SK-MEL-5 (cell line): ENCODE measurements at regions not wholly inside any gene's neighbourhood (a gene's known extent, or its start where the extent isn't known, plus 50 kb on each side); places are given as distances from the start of the nearest gene placed in this dataset.
"Not testable (repeated sequence)": the region's sequence is repeated elsewhere in the genome, so short reads cannot be mapped to it uniquely, and the experiment has no call there.

ENCODE experiments used
- DNase-seq: peaks from one replicate; pipeline ENCODE4 v3.0.0-alpha.2; 2016; ENCODE audit warnings: low read depth, low spot score
- in situ Hi-C: cut with HindIII; loops from 2 replicates; pipeline ENCODE4 v1.10.0; 2016; ENCODE audit warnings: low sequenced_read_pairs, high pct_unique_total_duplicates, low pct_unique_long_range_greater_than_20kb

- no peak for DNase-seq
- in situ Hi-C loops = no loop called here
Measured at GRCh38 chr6:105562027-105562426, 159.1 kb upstream of the PREP start.

GRCh38 chr6:105561486-105561885 is 158.6 kb upstream of the PREP start:
- DNase-seq = no peak
- in situ Hi-C loops = no loop called here

- DNase-seq = no peak
- in situ Hi-C loops = no loop called here
Measured at GRCh38 chr6:105560611-105561066, 157.8 kb upstream of the PREP start.

- DNase-seq = no peak
- in situ Hi-C loops = no loop called here
Measured at GRCh38 chr6:105557291-105557690, 154.4 kb upstream of the PREP start.

- DNase-seq = no peak
Measured at GRCh38 chr6:105553171-105553570, 150.3 kb upstream of the PREP start.

GRCh38 chr6:105550955-105551620 is 148.2 kb upstream of the PREP start:
- in situ Hi-C loops = no loop called here
- no peak for DNase-seq

More at GRCh38 chr6:105553171-105553570, 150.3 kb upstream of the PREP start:
- in situ Hi-C loops = no loop called here

GRCh38 chr6:105546754-105547153 is 143.9 kb upstream of the PREP start:
- DNase-seq = no peak
- in situ Hi-C loops = no loop called here

GRCh38 chr6:105545947-105546731 is 143.3 kb upstream of the PREP start:
- in situ Hi-C loops = no loop called here
- DNase-seq = no peak

GRCh38 chr6:105545228-105545920 is 142.5 kb upstream of the PREP start:
- in situ Hi-C loops = no loop called here
- DNase-seq = no peak

- no peak for DNase-seq
- in situ Hi-C loops = no loop called here
Measured at GRCh38 chr6:105539911-105540310, 137.0 kb upstream of the PREP start.

- no peak for DNase-seq
- in situ Hi-C loops = no loop called here
Measured at GRCh38 chr6:105537981-105538578, 135.2 kb upstream of the PREP start.

GRCh38 chr6:105536961-105537360 is 134.1 kb upstream of the PREP start:
- no peak for DNase-seq
- in situ Hi-C loops = no loop called here

- in situ Hi-C loops = no loop called here
- no peak for DNase-seq
Measured at GRCh38 chr6:105533301-105533700, 130.4 kb upstream of the PREP start.

- in situ Hi-C loops = no loop called here
- DNase-seq = no peak
Measured at GRCh38 chr6:105526225-105526872, 123.5 kb upstream of the PREP start.

- no peak for DNase-seq
- in situ Hi-C loops = no loop called here
Measured at GRCh38 chr6:105522626-105523322, 119.9 kb upstream of the PREP start.

- no peak for DNase-seq
- in situ Hi-C loops = no loop called here
Measured at GRCh38 chr6:105519954-105520353, 117.1 kb upstream of the PREP start.

- DNase-seq, in situ Hi-C loops: not testable (repeated sequence)
Measured at GRCh38 chr6:105518993-105519392, 116.1 kb upstream of the PREP start.
